H1 (cell line): ENCODE measurements at regions not wholly inside any gene's neighbourhood (a gene's known extent, or its start where the extent isn't known, plus 50 kb on each side); places are given as distances from the start of the nearest gene placed in this dataset.

Experiments used
- CTCF ChIA-PET: fragments of 300-600 bp; sonication (Branson Sonifier 250); formaldehyde crosslinking; loops from one replicate; lab custom pipeline; 2021; ENCODE audit not compliant: partially characterized antibody; lab: Charles Lee
- POLR2A ChIA-PET: fragments of 300-600 bp; sonication (Branson Sonifier 250); formaldehyde crosslinking; loops from one replicate; lab custom pipeline; 2021; ENCODE audit warnings: inconsistent platforms; ENCODE audit not compliant: partially characterized antibody; lab: Charles Lee
- DNase-seq, 2 experiments: peaks; one replicate each; pipeline versions ENCODE4 v3.0.0 to v3.0.0-alpha.2; 2010 to 2022; ENCODE audit warnings: low spot score in 2 of 2, low read depth in 1 of 2, mixed read lengths in 1 of 2
- FAIRE-seq: peaks from 2 replicates; lab custom pipeline; 2011; peaks lifted over from hg19 to GRCh38; lab: Jason Lieb, UNC
- H2AFZ ChIP-seq: 2 replicates; pipeline ENCODE4 v1.8.1; 2012; ENCODE audit warnings: low read length, inconsistent platforms
- H2AK5ac ChIP-seq: 2 replicates; pipeline ENCODE4 v1.6.1; 2013; ENCODE audit warnings: low read depth, low read length
- H2BK120ac ChIP-seq: replicated peaks from 2 replicates; pipeline ENCODE3; 2013; ENCODE audit warnings: low read depth, low read length, inconsistent platforms
- H2BK12ac ChIP-seq: 2 replicates; pipeline ENCODE4 v1.6.1; 2013; ENCODE audit warnings: low read depth, low read length
- H2BK15ac ChIP-seq: 2 replicates; pipeline ENCODE4 v1.6.1; 2013; ENCODE audit warnings: low read length
- H2BK20ac ChIP-seq: 2 replicates; pipeline ENCODE4 v1.6.1; 2013; ENCODE audit warnings: low read length
- H2BK5ac ChIP-seq: 2 replicates; pipeline ENCODE4 v1.6.1; 2013; ENCODE audit warnings: low read depth, low read length
- H3K14ac ChIP-seq: 2 replicates; pipeline ENCODE4 v1.6.1; 2013; ENCODE audit warnings: inconsistent platforms; ENCODE audit not compliant: insufficient read length
- H3K18ac ChIP-seq: 2 replicates; pipeline ENCODE4 v1.6.1; 2013; ENCODE audit warnings: low read length; ENCODE audit errors: extremely low read depth
- H3K23ac ChIP-seq: 2 replicates; pipeline ENCODE4 v1.6.1; 2013; ENCODE audit warnings: inconsistent platforms; ENCODE audit not compliant: insufficient read length
- H3K23me2 ChIP-seq: 2 replicates; pipeline ENCODE4 v1.6.1; 2013; ENCODE audit warnings: low read depth, low read length
- H3K27ac ChIP-seq: 2 replicates; pipeline ENCODE4 v1.6.1; 2011; ENCODE audit warnings: low read depth, low read length, inconsistent platforms
- H3K27me3 ChIP-seq, 4 experiments: replicated peaks in 1 of 4; 1 replicate in 1 of 4; 2 replicates in 3 of 4; pipeline versions ENCODE4 v1.6.1 to v1.8.1; 2011 to 2013; ENCODE audit warnings: low read length in 3 of 4, mild to moderate bottlenecking in 3 of 4, inconsistent platforms in 2 of 4, mixed read lengths in 2 of 4, moderate library complexity in 1 of 4; ENCODE audit not compliant: control insufficient read depth in 3 of 4, insufficient read depth in 3 of 4; ENCODE audit errors: extremely low read depth in 1 of 4
- H3K36me3 ChIP-seq, 4 experiments: 2 replicates each; pipeline versions ENCODE4 v1.6.1 to v1.8.1; 2011 to 2013; ENCODE audit warnings: mild to moderate bottlenecking in 4 of 4, low read length in 3 of 4, moderate library complexity in 2 of 4, control low read depth in 1 of 4, inconsistent platforms in 1 of 4; ENCODE audit not compliant: insufficient read depth in 4 of 4, control insufficient read depth in 2 of 4
- H3K4ac ChIP-seq: replicated peaks from 2 replicates; pipeline ENCODE3; 2013; ENCODE audit warnings: low read length, low read depth, mixed read lengths, inconsistent platforms; ENCODE audit not compliant: insufficient read length
- H3K4me1 ChIP-seq, 4 experiments: replicated peaks in 1 of 4; 1 replicate in 1 of 4; 2 replicates in 3 of 4; pipeline versions ENCODE4 v1.6.1 to v1.8.1; 2011 to 2013; ENCODE audit warnings: low read length in 3 of 4, inconsistent platforms in 2 of 4, mixed read lengths in 1 of 4; ENCODE audit not compliant: insufficient read depth in 4 of 4, control insufficient read depth in 3 of 4
- H3K4me2 ChIP-seq, 2 experiments: 2 replicates each; pipeline versions ENCODE4 v1.6.1 to v1.8.1; 2011 to 2013; ENCODE audit warnings: low read depth in 2 of 2, low read length in 2 of 2, control low read depth in 1 of 2, inconsistent platforms in 1 of 2, mild to moderate bottlenecking in 1 of 2; ENCODE audit not compliant: insufficient read depth in 1 of 2
- H3K4me3 ChIP-seq, 4 experiments: fragments of 200-600, 300-600 bp in 1 of 4; sonication (generic), shearing (Covaris generic), sonication (Bioruptor Twin) in 1 of 4; 2 replicates each; pipeline versions ENCODE4 v1.5.1 to v1.8.1; 2011 to 2016; ENCODE audit warnings: low read length in 4 of 4, low read depth in 3 of 4, control low read depth in 2 of 4, inconsistent platforms in 2 of 4, mild to moderate bottlenecking in 2 of 4, mixed read lengths in 1 of 4, moderate library complexity in 1 of 4; ENCODE audit not compliant: insufficient read depth in 2 of 4; ENCODE audit errors: extremely low read depth in 1 of 4
- H3K56ac ChIP-seq: replicated peaks from 2 replicates; pipeline ENCODE3; 2013; ENCODE audit warnings: low read depth, mild to moderate bottlenecking, mixed read lengths, low read length, inconsistent platforms; ENCODE audit not compliant: insufficient read length
- H3K79me1 ChIP-seq: 2 replicates; pipeline ENCODE4 v1.6.1; 2013; ENCODE audit warnings: low read depth, low read length, control low read depth
- H3K79me2 ChIP-seq, 2 experiments: 2 replicates each; pipeline versions ENCODE4 v1.6.1 to v1.8.1; 2012 to 2013; ENCODE audit warnings: low read length in 2 of 2, mild to moderate bottlenecking in 2 of 2, inconsistent platforms in 1 of 2; ENCODE audit not compliant: insufficient read depth in 2 of 2, control insufficient read depth in 1 of 2
- H3K9ac ChIP-seq, 4 experiments: replicated peaks in 1 of 4; 1 replicate in 1 of 4; 2 replicates in 3 of 4; pipeline versions ENCODE4 v1.6.1 to v1.8.1; 2011 to 2013; ENCODE audit warnings: low read depth in 3 of 4, low read length in 3 of 4, control low read depth in 2 of 4, mild to moderate bottlenecking in 2 of 4, moderate library complexity in 2 of 4, inconsistent platforms in 1 of 4; ENCODE audit errors: extremely low read depth in 1 of 4
- H3K9me3 ChIP-seq, 2 experiments: 2 replicates each; pipeline versions ENCODE4 v1.6.1 to v1.8.1; 2012 to 2013; ENCODE audit warnings: mild to moderate bottlenecking in 2 of 2, moderate library complexity in 2 of 2, control low read depth in 1 of 2, inconsistent platforms in 1 of 2, low read depth in 1 of 2, low read length in 1 of 2, mixed read lengths in 1 of 2; ENCODE audit not compliant: insufficient read depth in 2 of 2
- H4K20me1 ChIP-seq, 2 experiments: replicated peaks in 1 of 2; 2 replicates each; pipeline versions ENCODE3 to v1.8.1; 2011 to 2013; ENCODE audit warnings: inconsistent platforms in 2 of 2, low read length in 2 of 2, mild to moderate bottlenecking in 1 of 2; ENCODE audit not compliant: insufficient read depth in 2 of 2, control insufficient read depth in 1 of 2
- H4K5ac ChIP-seq: 2 replicates; pipeline ENCODE4 v1.6.1; 2013; ENCODE audit warnings: low read length, low read depth, mixed read lengths, inconsistent platforms; ENCODE audit not compliant: insufficient read length
- H4K8ac ChIP-seq: 2 replicates; pipeline ENCODE4 v1.8.0; 2013; ENCODE audit warnings: mild to moderate bottlenecking, moderate library complexity, low read length, inconsistent platforms; ENCODE audit not compliant: insufficient read depth; ENCODE audit errors: extremely low read depth
- H4K91ac ChIP-seq: replicated peaks from 2 replicates; pipeline ENCODE3; 2013; ENCODE audit warnings: low read length, mixed read lengths, inconsistent platforms; ENCODE audit not compliant: insufficient read length
- ASH2L ChIP-seq: fragments of 200-600, 300-600 bp; sonication (generic); IDR thresholded peaks from one replicate; pipeline ENCODE4 v1.7.1; 2017; ENCODE audit warnings: low read length
- ATF3 ChIP-seq: IDR thresholded peaks from 2 replicates; pipeline ENCODE4 v1.6.1; 2011; ENCODE audit warnings: low read depth, mild to moderate bottlenecking, low read length; ENCODE audit not compliant: insufficient read depth
- POLR2A ChIP-seq, 2 experiments: IDR thresholded peaks; 1 replicate in 1 of 2; 2 replicates in 1 of 2; pipeline ENCODE4 v1.6.1; 2011; ENCODE audit warnings: low read depth in 2 of 2, low read length in 2 of 2, mild to moderate bottlenecking in 2 of 2; ENCODE audit errors: control extremely low read depth in 1 of 2
- RFX5 ChIP-seq: IDR thresholded peaks from 2 replicates; pipeline ENCODE4 v1.6.1; 2011; ENCODE audit warnings: low read depth, low read length, improper control_type of control experiment, borderline replicate concordance
- TAF7 ChIP-seq: optimal IDR thresholded peaks from 2 replicates; pipeline ENCODE3; 2011; ENCODE audit warnings: low read depth, mild to moderate bottlenecking, inconsistent platforms, low read length, moderate library complexity, borderline replicate concordance
- USF2 ChIP-seq: IDR thresholded peaks from 2 replicates; pipeline ENCODE4 v1.6.1; 2011; ENCODE audit warnings: low read length, improper control_type of control experiment
- ZNF274 ChIP-seq: IDR thresholded peaks from 2 replicates; pipeline ENCODE4 v1.7.0; 2012; ENCODE audit warnings: low read length, borderline replicate concordance; ENCODE audit errors: extremely low read depth
- WGBS, 2 experiments: shearing (Covaris generic) in 1 of 2; methylation state at CpG; one replicate each; pipeline versions ENCODE4 v1.1.6 to v1.1.7; 2013 to 2015; ENCODE audit warnings: low lambda C conversion rate in 2 of 2, mixed read lengths in 2 of 2, inconsistent platforms in 1 of 2, low coverage in 1 of 2, missing lambda C conversion rate in 1 of 2; ENCODE audit not compliant: insufficient replicate concordance in 2 of 2, insufficient coverage in 1 of 2, insufficient read length in 1 of 2; ENCODE audit errors: extremely low coverage in 1 of 2, missing lambda C conversion rate in 1 of 2; 5-methylcytosine and 5-hydroxymethylcytosine counted together

GRCh38 chr5:67793966-67794365 lies 421.6 kb upstream of the PIK3R1 start:
- CTCF ChIA-PET: no interaction called here
- no peak for FAIRE-seq
- H2BK15ac ChIP-seq: no peak overlapping the region
- TF ChIP-seq POLR2A (IDR thresholded peaks at IDR 0.05; ENCODE audit: control extremely low read depth in 1 of 2, low read depth in 2 of 2, low read length in 2 of 2) (no peak), ZNF274 (no peak), ATF3 (no peak), USF2 (no peak), TAF7 (no peak), ASH2L (no peak), RFX5 (no peak)

More at GRCh38 chr5:67793966-67794365, 421.6 kb upstream of the PIK3R1 start:
- no peak overlapping the region for H3K4me2 ChIP-seq
- H3K4ac ChIP-seq: no peak overlapping the region
- H3K4me3 ChIP-seq: no peak overlapping the region
- H3K27ac ChIP-seq: no peak overlapping the region
- no peak overlapping the region for H2BK5ac ChIP-seq
- no peak overlapping the region for H4K5ac ChIP-seq
- no peak overlapping the region for H2AFZ ChIP-seq
- no peak overlapping the region for H2BK20ac ChIP-seq
- no peak overlapping the region for H3K18ac ChIP-seq
- 0 out of 4 replicates have a peak, but pooled peaks cover 0 to 4% of the 10 kb centered on the region in 2 experiments for H3K9me3 ChIP-seq
- no peaks in the 10 kb centered on the region for H3K79me2 ChIP-seq
- no peak overlapping the region for H2AK5ac ChIP-seq
- no peak overlapping the region for H3K23ac ChIP-seq
- no peak overlapping the region for H3K9ac ChIP-seq
- H4K20me1 ChIP-seq: no peaks in the 10 kb centered on the region
- no peaks in the 10 kb centered on the region for H3K23me2 ChIP-seq
- 97% methylated on average over 2 of the region's 2 CpGs; no CpG with 5 or more reads in 1 of the 2 experiments for WGBS, 2 experiments
- POLR2A ChIA-PET: no interaction called here
- no peak overlapping the region for H3K56ac ChIP-seq
- H2BK120ac ChIP-seq: no peak overlapping the region
- H3K4me1 ChIP-seq: peaks cover 0 to 2% (median 0%) of the 10 kb centered on the region in 4 experiments; a peak in 1 of 7 replicates
- DNase-seq: no peak
- H3K79me1 ChIP-seq: no peaks in the 10 kb centered on the region
- no peaks in the 10 kb centered on the region for H3K27me3 ChIP-seq
- H2BK12ac ChIP-seq: no peak overlapping the region
- no peak overlapping the region for H4K91ac ChIP-seq
- H3K36me3 ChIP-seq: peaks cover 0 to 5% (median 3%) of the 10 kb centered on the region in 4 experiments; a peak in 2 of 8 replicates
- no peak overlapping the region for H4K8ac ChIP-seq
- no peak overlapping the region for H3K14ac ChIP-seq
